Astrocyte of the cerebellum (primary cell): ENCODE measurements at regions not wholly inside any gene's neighbourhood (a gene's known extent, or its start where the extent isn't known, plus 50 kb on each side); places are given as distances from the start of the nearest gene placed in this dataset.

Experiments
- DNase-seq: peaks from one replicate; pipeline ENCODE4 v3.0.0-alpha.2; 2011; ENCODE audit warnings: low read depth
- H3K4me3 ChIP-seq: 2 replicates; pipeline ENCODE4 v1.5.1; 2011; ENCODE audit warnings: mild to moderate bottlenecking, low read depth, low read length, moderate library complexity
- in situ Hi-C: cut with HindIII; loops from 2 replicates; pipeline ENCODE4 v1.10.0; 2017; ENCODE audit warnings: low sequenced_read_pairs
- TF ChIP-seq, protein P1 (sequence below): IDR thresholded peaks from 2 replicates; pipeline ENCODE4 v1.5.1; 2012; ENCODE audit warnings: low read length, low read depth, moderate library complexity, mild to moderate bottlenecking; ENCODE audit errors: missing control alignments

DNA sequence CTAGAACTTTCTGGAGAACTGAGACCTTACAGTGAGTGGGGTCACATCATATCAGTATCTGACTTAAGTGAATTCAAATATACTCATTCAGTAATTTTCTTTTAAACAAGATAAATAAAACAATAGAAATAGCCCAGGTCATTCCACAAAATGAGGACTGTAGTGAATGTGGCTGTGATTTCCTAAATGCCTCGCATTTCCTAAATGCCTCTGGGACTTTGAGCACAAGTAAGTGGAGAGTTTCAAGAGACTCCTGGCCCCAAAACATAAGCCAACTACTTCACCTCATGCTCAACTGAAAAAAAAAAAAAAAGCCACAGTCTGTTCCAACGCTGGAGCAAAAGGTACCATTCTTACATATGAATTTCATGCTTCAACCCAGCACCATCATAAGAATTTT, 81.5 kb downstream of the ZNF281 start:
- TF ChIP-seq, protein P1, sequence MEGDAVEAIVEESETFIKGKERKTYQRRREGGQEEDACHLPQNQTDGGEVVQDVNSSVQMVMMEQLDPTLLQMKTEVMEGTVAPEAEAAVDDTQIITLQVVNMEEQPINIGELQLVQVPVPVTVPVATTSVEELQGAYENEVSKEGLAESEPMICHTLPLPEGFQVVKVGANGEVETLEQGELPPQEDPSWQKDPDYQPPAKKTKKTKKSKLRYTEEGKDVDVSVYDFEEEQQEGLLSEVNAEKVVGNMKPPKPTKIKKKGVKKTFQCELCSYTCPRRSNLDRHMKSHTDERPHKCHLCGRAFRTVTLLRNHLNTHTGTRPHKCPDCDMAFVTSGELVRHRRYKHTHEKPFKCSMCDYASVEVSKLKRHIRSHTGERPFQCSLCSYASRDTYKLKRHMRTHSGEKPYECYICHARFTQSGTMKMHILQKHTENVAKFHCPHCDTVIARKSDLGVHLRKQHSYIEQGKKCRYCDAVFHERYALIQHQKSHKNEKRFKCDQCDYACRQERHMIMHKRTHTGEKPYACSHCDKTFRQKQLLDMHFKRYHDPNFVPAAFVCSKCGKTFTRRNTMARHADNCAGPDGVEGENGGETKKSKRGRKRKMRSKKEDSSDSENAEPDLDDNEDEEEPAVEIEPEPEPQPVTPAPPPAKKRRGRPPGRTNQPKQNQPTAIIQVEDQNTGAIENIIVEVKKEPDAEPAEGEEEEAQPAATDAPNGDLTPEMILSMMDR: no peak
- in situ Hi-C loops: no loop called here
- DNase-seq: no peak
- H3K4me3 ChIP-seq: no peak overlapping the region

DNA sequence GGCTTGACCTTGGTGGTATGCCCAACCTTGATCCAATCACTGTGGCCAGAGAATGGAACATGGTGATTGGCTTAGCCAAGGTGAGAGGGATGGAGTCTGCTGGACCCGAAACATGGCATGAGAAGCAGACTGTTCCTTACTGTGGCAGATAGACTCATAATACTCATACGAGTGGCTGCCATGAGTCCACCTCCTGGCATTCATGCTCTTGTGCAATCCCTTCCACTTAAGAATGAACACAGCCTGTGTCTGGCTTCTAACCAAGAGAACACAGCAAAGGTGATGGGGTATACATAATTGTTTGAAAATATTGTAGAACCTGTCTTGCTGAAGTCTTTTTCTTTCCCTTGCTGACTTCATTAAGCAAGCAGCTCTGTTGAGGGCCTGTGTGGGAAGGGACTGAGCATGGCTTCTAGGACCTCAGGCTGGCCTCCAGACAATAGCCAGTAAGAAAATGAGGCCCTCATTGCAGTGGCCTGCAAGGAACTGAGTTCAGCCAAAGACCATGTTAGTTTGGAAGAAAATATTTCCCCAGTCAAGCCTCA, 85.9 kb downstream of the ZNF281 start:
- H3K4me3 ChIP-seq: no peak overlapping the region
- DNase-seq: no peak
- in situ Hi-C loops: no loop called here
- TF ChIP-seq, protein P1: no peak

DNA sequence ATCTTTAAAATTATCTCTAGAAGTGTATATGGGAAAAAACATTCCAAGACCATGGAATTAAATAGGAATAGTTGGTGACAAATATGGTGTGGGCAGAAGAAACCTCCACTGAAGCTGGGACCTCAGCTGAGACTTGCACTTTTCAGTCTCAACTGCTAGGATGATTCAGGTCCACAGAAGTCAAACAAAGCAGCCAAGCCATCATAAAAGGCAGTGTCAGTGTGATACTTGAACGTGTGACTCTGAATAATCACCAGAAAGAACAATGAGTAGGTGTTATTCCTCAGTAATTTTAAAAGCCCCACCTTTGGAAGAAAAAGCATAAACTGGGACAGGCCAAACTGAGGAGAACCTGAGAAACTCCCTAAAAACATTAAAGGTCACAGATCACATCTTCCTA, 90.7 kb downstream of the ZNF281 start:
- TF ChIP-seq, protein P1: no peak
- no peak for DNase-seq
- in situ Hi-C loops: no loop called here
- H3K4me3 ChIP-seq: no peak overlapping the region

DNA sequence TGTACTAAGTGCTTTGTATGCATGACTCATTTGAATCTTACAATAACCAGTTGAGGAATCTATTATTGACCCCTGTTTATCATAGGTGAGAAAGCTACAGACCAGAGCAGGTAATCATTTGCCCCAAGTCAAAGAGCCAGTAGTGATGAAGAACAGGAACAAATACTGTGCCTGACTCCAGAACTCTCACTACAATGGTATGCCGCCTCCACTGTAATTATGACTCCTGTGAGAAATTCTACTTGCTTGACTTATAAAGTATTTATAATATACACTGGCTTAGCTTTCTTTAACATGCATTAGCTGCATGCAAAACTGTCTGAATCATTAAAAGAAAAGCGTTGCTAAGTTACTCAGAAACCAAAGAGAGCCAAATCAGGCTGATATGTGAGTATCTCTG, 92.6 kb downstream of the ZNF281 start:
- DNase-seq: no peak
- in situ Hi-C loops: no loop called here
- no peak overlapping the region for H3K4me3 ChIP-seq
- TF ChIP-seq, protein P1: no peak

DNA sequence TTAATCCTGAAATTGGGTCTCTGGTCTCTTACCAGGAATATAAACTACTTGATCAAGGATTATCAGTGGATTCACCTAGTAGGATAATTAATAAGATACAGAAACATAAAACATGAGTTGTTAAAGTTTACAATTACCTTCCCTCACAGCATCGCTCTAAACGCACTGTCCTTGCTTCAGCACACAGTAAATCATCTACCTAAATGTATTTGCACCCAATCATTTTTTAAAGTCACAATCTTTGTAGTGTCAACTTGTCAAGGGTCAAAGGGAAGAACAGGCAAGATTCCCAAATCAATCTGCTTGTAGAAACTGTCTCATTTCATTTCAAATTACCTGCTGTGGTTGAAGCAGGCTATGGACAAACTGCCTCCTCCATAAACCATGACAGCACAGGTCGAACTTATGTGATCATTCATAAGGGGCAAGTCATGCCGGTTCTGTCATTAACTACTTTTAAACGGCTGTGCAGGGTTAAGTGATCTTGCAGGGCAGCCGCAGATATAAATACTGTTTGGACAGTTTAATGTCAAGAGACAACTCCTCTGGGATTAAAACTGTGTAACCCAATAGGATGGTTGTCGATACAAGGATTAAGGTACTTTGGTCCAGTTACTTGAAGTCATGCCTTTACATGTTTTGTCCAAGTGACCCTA, 93.6 kb downstream of the ZNF281 start:
- H3K4me3 ChIP-seq: no peak overlapping the region
- in situ Hi-C loops: no loop called here
- no peak for DNase-seq
- TF ChIP-seq, protein P1: no peak

DNA sequence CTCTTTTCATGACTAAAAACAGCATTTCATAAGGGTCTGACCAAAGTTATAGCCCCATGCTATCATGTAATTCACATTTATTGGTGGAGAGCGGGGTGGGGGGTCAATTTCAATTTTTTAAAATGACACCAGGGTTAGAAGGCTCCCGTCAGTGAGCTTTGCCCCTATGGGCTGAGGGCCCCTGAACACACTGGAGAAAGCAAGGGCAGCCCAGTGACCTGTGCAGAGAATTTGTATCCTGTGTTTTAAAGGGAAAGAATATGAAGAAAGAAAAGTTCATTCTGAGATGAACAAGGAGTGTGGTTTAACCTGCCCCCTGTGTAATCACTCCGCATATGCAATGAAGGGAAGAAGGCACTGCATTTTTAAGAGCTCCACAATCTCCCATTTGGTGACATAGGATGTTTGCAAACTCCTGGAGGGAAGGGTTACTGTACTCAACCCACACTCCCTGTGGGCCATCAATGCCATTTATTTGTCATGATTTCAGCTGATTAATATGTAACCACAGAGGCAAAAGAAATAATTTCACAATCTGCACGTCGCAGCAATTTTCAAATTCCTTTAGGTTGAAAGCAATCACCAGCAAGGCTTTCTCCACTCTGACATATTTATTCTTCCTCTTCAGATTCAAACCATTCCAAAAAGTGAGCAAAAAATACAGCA, 95.6 kb downstream of the ZNF281 start:
- H3K4me3 ChIP-seq: no peak overlapping the region
- in situ Hi-C loops: no loop called here
- TF ChIP-seq, protein P1: no peak
- no peak for DNase-seq
